Upper lobe of left lung (tissue), 4 donors: ENCODE measurements at regions not wholly inside any gene's neighbourhood (a gene's known extent, or its start where the extent isn't known, plus 50 kb on each side); places are given as distances from the start of the nearest gene placed in this dataset.

Source experiments
- POLR2AphosphoS5 ChIP-seq, 2 donors: sonication (generic); formaldehyde crosslinking; IDR thresholded peaks; one replicate each; pipeline ENCODE4 v1.5.1; 2017; ENCODE audit warnings: antibody characterized with exemption in 2 of 2
- TF ChIP-seq, protein P1 (sequence below), 6 experiments: fragments of 450-650 bp in 4 of 6; fragments of 200-600 bp in 2 of 6; sonication (generic) in 2 of 6; IDR thresholded peaks; one replicate each; pipeline ENCODE4 v1.5.1; 2016 to 2019; ENCODE audit warnings: antibody characterized with exemption in 6 of 6

DNA sequence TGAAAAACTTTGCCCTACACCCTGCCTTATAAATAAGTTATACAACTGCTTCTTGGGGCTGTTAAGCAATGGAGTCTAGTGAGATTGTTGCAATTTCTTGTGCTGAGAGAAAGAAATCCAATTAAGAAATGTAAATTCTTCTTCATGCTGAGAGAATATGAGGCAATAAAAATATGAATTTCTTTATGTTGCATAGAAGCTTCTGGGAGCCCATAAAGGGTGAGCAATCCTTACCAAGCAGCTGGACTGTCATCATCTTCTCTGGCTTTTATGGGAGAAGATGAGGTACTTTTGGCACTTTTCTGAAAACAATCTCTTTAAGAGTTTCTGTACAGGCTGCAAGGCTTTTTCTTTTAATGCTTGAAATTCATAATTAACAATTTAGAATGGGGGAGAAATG is 204.3 kb downstream of the DMRTA1 start:
- no peak for TF ChIP-seq POLR2AphosphoS5 (IDR thresholded peaks at IDR 0.05)
- TF ChIP-seq, protein P1, sequence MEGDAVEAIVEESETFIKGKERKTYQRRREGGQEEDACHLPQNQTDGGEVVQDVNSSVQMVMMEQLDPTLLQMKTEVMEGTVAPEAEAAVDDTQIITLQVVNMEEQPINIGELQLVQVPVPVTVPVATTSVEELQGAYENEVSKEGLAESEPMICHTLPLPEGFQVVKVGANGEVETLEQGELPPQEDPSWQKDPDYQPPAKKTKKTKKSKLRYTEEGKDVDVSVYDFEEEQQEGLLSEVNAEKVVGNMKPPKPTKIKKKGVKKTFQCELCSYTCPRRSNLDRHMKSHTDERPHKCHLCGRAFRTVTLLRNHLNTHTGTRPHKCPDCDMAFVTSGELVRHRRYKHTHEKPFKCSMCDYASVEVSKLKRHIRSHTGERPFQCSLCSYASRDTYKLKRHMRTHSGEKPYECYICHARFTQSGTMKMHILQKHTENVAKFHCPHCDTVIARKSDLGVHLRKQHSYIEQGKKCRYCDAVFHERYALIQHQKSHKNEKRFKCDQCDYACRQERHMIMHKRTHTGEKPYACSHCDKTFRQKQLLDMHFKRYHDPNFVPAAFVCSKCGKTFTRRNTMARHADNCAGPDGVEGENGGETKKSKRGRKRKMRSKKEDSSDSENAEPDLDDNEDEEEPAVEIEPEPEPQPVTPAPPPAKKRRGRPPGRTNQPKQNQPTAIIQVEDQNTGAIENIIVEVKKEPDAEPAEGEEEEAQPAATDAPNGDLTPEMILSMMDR (IDR thresholded peaks at IDR 0.05) = no peak
